Neural cell (in vitro differentiated cells): ENCODE measurements at regions not wholly inside any gene's neighbourhood (a gene's known extent, or its start where the extent isn't known, plus 50 kb on each side); places are given as distances from the start of the nearest gene placed in this dataset.

ENCODE experiments used
- H2AFZ ChIP-seq: fragments of 200-600, 300-800 bp; sonication (generic), shearing (Covaris generic); 2 replicates; pipeline ENCODE4 v1.6.0; 2014; ENCODE audit warnings: low read depth, mild to moderate bottlenecking, antibody characterized with exemption, low read length, moderate library complexity
- H3F3A ChIP-seq: fragments of 200-600 bp; shearing (Covaris generic); 2 replicates; pipeline ENCODE4 v1.6.1; 2016; ENCODE audit warnings: mild to moderate bottlenecking, moderate library complexity, mixed read lengths, antibody characterized with exemption, low read length; ENCODE audit not compliant: insufficient read depth, poor library complexity, severe bottlenecking
- H3K27ac ChIP-seq: fragments of 200-600, 300-800 bp; sonication (generic), shearing (Covaris generic); 2 replicates; pipeline ENCODE4 v1.5.1; 2014; ENCODE audit warnings: mild to moderate bottlenecking, low read length, moderate library complexity
- H3K27me3 ChIP-seq: fragments of 300-800, 200-600 bp; sonication (generic), shearing (Covaris generic); 2 replicates; pipeline ENCODE4 v1.6.0; 2014; ENCODE audit warnings: mild to moderate bottlenecking, low read depth, low read length, moderate library complexity; ENCODE audit not compliant: insufficient read depth
- H3K36me3 ChIP-seq: fragments of 300-800, 200-600 bp; sonication (generic), shearing (Covaris generic); 2 replicates; pipeline ENCODE4 v1.5.1; 2014; ENCODE audit warnings: mild to moderate bottlenecking, antibody characterized with exemption, low read length, moderate library complexity; ENCODE audit not compliant: insufficient read depth
- H3K4me2 ChIP-seq: fragments of 300-800, 200-600 bp; sonication (generic), shearing (Covaris generic); 2 replicates; pipeline ENCODE4 v1.6.0; 2014; ENCODE audit warnings: mild to moderate bottlenecking, low read length
- H3K4me3 ChIP-seq: fragments of 300-800, 200-600 bp; sonication (generic), shearing (Covaris generic); 2 replicates; pipeline ENCODE4 v1.5.1; 2014; ENCODE audit warnings: mild to moderate bottlenecking, low read length, moderate library complexity
- H3K79me2 ChIP-seq: fragments of 200-600 bp; shearing (Covaris generic); replicated peaks from 2 replicates; pipeline ENCODE4 v1.6.0; 2014; ENCODE audit warnings: mild to moderate bottlenecking, low read length, moderate library complexity; ENCODE audit not compliant: insufficient read depth
- H3K9ac ChIP-seq: fragments of 300-800, 200-600 bp; sonication (generic), shearing (Covaris generic); 2 replicates; pipeline ENCODE4 v1.6.1; 2016; ENCODE audit warnings: mild to moderate bottlenecking, low read length, mixed read lengths
- H3K9me2 ChIP-seq: fragments of 200-600 bp; shearing (Covaris generic); 2 replicates; pipeline ENCODE4 v1.6.1; 2016; ENCODE audit warnings: mild to moderate bottlenecking, low read length, mixed read lengths; ENCODE audit not compliant: insufficient read depth
- H3K9me3 ChIP-seq: fragments of 200-600, 300-800 bp; sonication (generic), shearing (Covaris generic); 2 replicates; pipeline ENCODE4 v1.6.1; 2016; ENCODE audit warnings: mild to moderate bottlenecking, mixed run types, low read length, moderate library complexity, mixed read lengths
- H4K20me1 ChIP-seq: fragments of 200-600 bp; shearing (Covaris generic); 2 replicates; pipeline ENCODE4 v1.6.1; 2016; ENCODE audit warnings: mild to moderate bottlenecking, mixed run types; ENCODE audit not compliant: insufficient read depth
- CTCF ChIP-seq: fragments of 450-650 bp; IDR thresholded peaks from 2 replicates; pipeline ENCODE4 v1.5.1; 2014; ENCODE audit warnings: antibody characterized with exemption, mild to moderate bottlenecking, moderate library complexity; ENCODE audit not compliant: poor library complexity, severe bottlenecking
- EP300 ChIP-seq: fragments of 450-650 bp; conservative IDR thresholded peaks from 2 replicates; pipeline ENCODE4 v1.6.1; 2014; ENCODE audit warnings: antibody characterized with exemption, mild to moderate bottlenecking, moderate library complexity; ENCODE audit not compliant: poor library complexity, severe bottlenecking
- EZH2 ChIP-seq: fragments of 200-600, 300-800 bp; shearing (Covaris generic), sonication (generic); IDR thresholded peaks from 2 replicates; pipeline ENCODE4 v1.6.1; 2014; ENCODE audit warnings: antibody characterized with exemption, low read length, borderline replicate concordance, mild to moderate bottlenecking; ENCODE audit not compliant: insufficient read depth, poor library complexity, severe bottlenecking
- MXI1 ChIP-seq: fragments of 450-650 bp; conservative IDR thresholded peaks from 2 replicates; pipeline ENCODE4 v1.6.1; 2014; ENCODE audit warnings: antibody characterized with exemption, mild to moderate bottlenecking; ENCODE audit not compliant: poor library complexity, severe bottlenecking
- POLR2AphosphoS5 ChIP-seq: IDR thresholded peaks from 2 replicates; pipeline ENCODE4 v1.6.1; 2012
- RAD21 ChIP-seq: fragments of 450-650 bp; conservative IDR thresholded peaks from 2 replicates; pipeline ENCODE4 v1.6.1; 2014; ENCODE audit warnings: antibody characterized with exemption, mild to moderate bottlenecking, moderate library complexity
- SMC3 ChIP-seq: fragments of 450-650 bp; conservative IDR thresholded peaks from 2 replicates; pipeline ENCODE4 v1.6.1; 2014; ENCODE audit warnings: antibody characterized with exemption, mild to moderate bottlenecking, moderate library complexity; ENCODE audit not compliant: poor library complexity
- TAF1 ChIP-seq: IDR thresholded peaks from 2 replicates; pipeline ENCODE4 v1.6.1; 2012; ENCODE audit warnings: low read depth
- TF ChIP-seq, protein P1 (sequence below): IDR thresholded peaks from 2 replicates; pipeline ENCODE4 v1.6.1; 2012; ENCODE audit warnings: borderline replicate concordance

DNA sequence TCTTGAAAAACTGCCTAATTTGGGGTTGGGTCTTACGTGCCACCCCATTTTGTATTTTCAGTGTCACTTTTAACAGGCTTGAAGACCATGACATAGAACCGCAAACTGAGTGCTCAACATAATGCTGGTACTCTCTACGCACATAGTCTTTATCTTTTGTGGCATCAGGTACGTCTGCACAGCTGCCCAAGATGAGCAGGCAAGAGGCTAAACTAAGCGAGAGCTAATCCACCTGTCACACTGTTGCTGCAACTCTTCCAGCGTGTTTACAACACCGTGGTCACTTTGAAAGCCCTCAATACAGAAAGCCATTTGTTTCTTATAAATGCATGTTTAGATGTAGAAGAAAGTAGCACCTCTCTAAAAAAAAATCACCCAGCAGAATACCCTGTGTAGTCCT is 270.0 kb upstream of the TCF4 start:
- Histone ChIP-seq H3K36me3 (no peaks in the 10 kb centered on the region), H3K79me2 (no peaks in the 10 kb centered on the region), H3K27ac (no peak overlapping the region), H3K9me2 (no peaks in the 10 kb centered on the region), H2AFZ (no peak overlapping the region), H3K4me3 (no peak overlapping the region), H3K27me3 (no peaks in the 10 kb centered on the region), H3F3A (no peaks in the 10 kb centered on the region), H4K20me1 (no peaks in the 10 kb centered on the region), H3K9me3 (no peaks in the 10 kb centered on the region), H3K4me2 (no peak overlapping the region), H3K9ac (no peak overlapping the region)
- TF ChIP-seq POLR2AphosphoS5 (no peak), RAD21 (no peak), TAF1 (no peak), MXI1 (no peak)
- TF ChIP-seq, protein P1, sequence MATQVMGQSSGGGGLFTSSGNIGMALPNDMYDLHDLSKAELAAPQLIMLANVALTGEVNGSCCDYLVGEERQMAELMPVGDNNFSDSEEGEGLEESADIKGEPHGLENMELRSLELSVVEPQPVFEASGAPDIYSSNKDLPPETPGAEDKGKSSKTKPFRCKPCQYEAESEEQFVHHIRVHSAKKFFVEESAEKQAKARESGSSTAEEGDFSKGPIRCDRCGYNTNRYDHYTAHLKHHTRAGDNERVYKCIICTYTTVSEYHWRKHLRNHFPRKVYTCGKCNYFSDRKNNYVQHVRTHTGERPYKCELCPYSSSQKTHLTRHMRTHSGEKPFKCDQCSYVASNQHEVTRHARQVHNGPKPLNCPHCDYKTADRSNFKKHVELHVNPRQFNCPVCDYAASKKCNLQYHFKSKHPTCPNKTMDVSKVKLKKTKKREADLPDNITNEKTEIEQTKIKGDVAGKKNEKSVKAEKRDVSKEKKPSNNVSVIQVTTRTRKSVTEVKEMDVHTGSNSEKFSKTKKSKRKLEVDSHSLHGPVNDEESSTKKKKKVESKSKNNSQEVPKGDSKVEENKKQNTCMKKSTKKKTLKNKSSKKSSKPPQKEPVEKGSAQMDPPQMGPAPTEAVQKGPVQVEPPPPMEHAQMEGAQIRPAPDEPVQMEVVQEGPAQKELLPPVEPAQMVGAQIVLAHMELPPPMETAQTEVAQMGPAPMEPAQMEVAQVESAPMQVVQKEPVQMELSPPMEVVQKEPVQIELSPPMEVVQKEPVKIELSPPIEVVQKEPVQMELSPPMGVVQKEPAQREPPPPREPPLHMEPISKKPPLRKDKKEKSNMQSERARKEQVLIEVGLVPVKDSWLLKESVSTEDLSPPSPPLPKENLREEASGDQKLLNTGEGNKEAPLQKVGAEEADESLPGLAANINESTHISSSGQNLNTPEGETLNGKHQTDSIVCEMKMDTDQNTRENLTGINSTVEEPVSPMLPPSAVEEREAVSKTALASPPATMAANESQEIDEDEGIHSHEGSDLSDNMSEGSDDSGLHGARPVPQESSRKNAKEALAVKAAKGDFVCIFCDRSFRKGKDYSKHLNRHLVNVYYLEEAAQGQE, result no peak

DNA sequence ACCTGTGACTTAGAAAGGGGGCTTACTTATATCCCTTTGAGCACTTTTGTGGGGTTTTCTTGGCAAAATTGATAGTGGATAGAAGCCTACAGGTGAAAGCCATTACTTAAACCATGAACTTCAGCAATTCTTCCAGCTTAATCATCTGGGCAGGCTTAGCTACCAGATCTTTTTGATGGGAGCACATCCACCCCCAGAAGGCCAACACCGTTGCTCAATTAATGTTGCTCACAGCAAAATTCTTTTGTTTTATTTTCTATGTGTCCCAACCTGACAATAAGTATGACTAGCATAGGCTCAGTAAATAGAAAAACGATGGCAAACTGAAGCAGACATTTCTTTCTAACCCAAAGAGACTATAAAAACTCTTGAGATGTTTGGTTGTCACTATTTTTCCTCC is 269.4 kb upstream of the TCF4 start:
- Histone ChIP-seq H3K79me2 (no peaks in the 10 kb centered on the region), H3K9me3 (no peaks in the 10 kb centered on the region), H3K27ac (no peak overlapping the region), H3K9ac (no peak overlapping the region), H3K4me3 (no peak overlapping the region), H2AFZ (no peak overlapping the region), H4K20me1 (no peaks in the 10 kb centered on the region), H3K36me3 (no peaks in the 10 kb centered on the region), H3K9me2 (no peaks in the 10 kb centered on the region), H3F3A (no peaks in the 10 kb centered on the region), H3K4me2 (no peak overlapping the region), H3K27me3 (no peaks in the 10 kb centered on the region)
- TF ChIP-seq RAD21, result no peak
- TF ChIP-seq SMC3, result no peak
- TF ChIP-seq EP300, result no peak
- no peak for TF ChIP-seq POLR2AphosphoS5
- no peak for TF ChIP-seq EZH2
- TF ChIP-seq MXI1, result no peak
- TF ChIP-seq TAF1, result no peak

GRCh38 chr18:55856679-55857078 is 268.7 kb upstream of the TCF4 start:
- Histone ChIP-seq H2AFZ (no peak overlapping the region), H3K36me3 (no peaks in the 10 kb centered on the region), H3K4me3 (no peak overlapping the region), H3K9me3 (no peaks in the 10 kb centered on the region), H3K79me2 (no peaks in the 10 kb centered on the region), H4K20me1 (no peaks in the 10 kb centered on the region), H3K9ac (no peak overlapping the region), H3K4me2 (no peak overlapping the region), H3K27ac (no peak overlapping the region), H3K27me3 (no peaks in the 10 kb centered on the region), H3F3A (no peaks in the 10 kb centered on the region), H3K9me2 (no peaks in the 10 kb centered on the region)
- TF ChIP-seq SMC3, result no peak
- no peak for TF ChIP-seq TAF1
- no peak for TF ChIP-seq CTCF
- no peak for TF ChIP-seq EZH2
- TF ChIP-seq EP300, result no peak
- TF ChIP-seq MXI1, result no peak
- TF ChIP-seq, protein P1, result no peak
- TF ChIP-seq RAD21, result no peak
